ENCODE measurements at regions not wholly inside any gene's neighbourhood (a gene's known extent, or its start where the extent isn't known, plus 50 kb on each side); places are given as distances from the start of the nearest gene placed in this dataset.

GRCh38 chr5:125612181-125612721 lies 811.0 kb upstream of the GRAMD2B start:
- Histone ChIP-seq H3K27me3 (ENCODE audit: control insufficient read depth, insufficient read depth, low read length, poor library complexity, severe bottlenecking) (no peaks in the 10 kb centered on the region), H3K4me3 (ENCODE audit: insufficient read depth, low read depth, low read length) (no peak overlapping the region), H3K36me3 (ENCODE audit: control insufficient read depth, insufficient read depth, low read length) (no peaks in the 10 kb centered on the region), H3K27ac (ENCODE audit: insufficient read depth, low read depth, low read length, poor library complexity, severe bottlenecking) (no peak overlapping the region), H3K9me3 (ENCODE audit: control insufficient read depth, low read length) (no peaks in the 10 kb centered on the region), H3K4me1 (ENCODE audit: control insufficient read depth, insufficient read depth, low read length) (no peaks in the 10 kb centered on the region)
- WGBS, 2 experiments, result 90 to 91% methylated on average over 15 of the region's 15 CpGs

DNA sequence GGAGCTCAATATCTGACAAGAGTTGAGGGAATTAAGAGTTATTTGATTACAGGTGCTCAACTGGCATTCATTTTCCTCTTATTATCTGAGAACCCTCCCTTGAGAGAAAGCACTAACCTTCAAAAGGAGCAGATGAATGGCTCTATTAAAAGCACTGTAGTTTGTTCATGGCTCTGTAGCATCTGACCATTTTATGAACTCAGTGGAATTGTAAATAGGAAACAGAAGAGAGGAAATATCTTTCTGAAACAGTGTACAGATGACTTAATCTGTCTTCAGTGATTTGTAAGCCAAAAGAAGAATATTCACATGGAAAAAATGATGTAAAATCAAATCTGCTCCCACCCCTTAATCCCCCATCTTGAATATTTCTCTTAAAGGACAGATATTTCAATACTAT lies 810.4 kb upstream of the GRAMD2B start:
- Histone ChIP-seq H3K27ac (ENCODE audit: insufficient read depth, low read depth, low read length, poor library complexity, severe bottlenecking) (no peak overlapping the region), H3K4me1 (ENCODE audit: control insufficient read depth, insufficient read depth, low read length) (no peaks in the 10 kb centered on the region), H3K27me3 (ENCODE audit: control insufficient read depth, insufficient read depth, low read length, poor library complexity, severe bottlenecking) (no peaks in the 10 kb centered on the region), H3K36me3 (ENCODE audit: control insufficient read depth, insufficient read depth, low read length) (no peaks in the 10 kb centered on the region), H3K4me3 (ENCODE audit: insufficient read depth, low read depth, low read length) (no peak overlapping the region), H3K9me3 (ENCODE audit: control insufficient read depth, low read length) (no peaks in the 10 kb centered on the region)

- H3K4me3 ChIP-seq (ENCODE audit: insufficient read depth, low read depth, low read length), result no peak overlapping the region
- H3K9me3 ChIP-seq (ENCODE audit: control insufficient read depth, low read length), result no peaks in the 10 kb centered on the region
- H3K36me3 ChIP-seq (ENCODE audit: control insufficient read depth, insufficient read depth, low read length), result no peaks in the 10 kb centered on the region
- WGBS, 2 experiments, result no CpG with 5 or more reads among the region's 1 CpG
- H3K4me1 ChIP-seq (ENCODE audit: control insufficient read depth, insufficient read depth, low read length), result no peaks in the 10 kb centered on the region
- H3K27ac ChIP-seq (ENCODE audit: insufficient read depth, low read depth, low read length, poor library complexity, severe bottlenecking), result no peak overlapping the region
- no peaks in the 10 kb centered on the region for H3K27me3 ChIP-seq (ENCODE audit: control insufficient read depth, insufficient read depth, low read length, poor library complexity, severe bottlenecking)
These were observed 793.0 kb upstream of the GRAMD2B start for GRCh38 chr5:125630237-125630636.

DNA sequence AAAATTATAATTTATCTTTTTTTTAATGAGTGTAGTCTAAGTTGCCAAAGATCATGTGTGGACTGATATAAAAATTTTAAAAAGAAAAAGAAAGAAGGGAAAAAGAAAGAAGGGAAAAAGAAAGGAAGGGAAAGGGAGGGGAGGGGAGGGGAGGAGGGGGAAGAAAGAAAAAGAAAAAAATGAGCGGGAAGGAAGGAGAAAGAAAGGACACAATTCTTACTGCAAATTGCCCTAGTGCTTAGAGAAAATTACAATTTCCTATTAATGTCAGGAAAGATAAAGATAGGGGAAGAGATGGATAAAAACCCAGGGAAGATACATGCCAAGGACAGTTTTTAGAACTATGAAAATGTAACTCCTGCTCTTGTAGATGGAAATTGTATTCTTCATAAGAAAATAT lies 789.7 kb upstream of the GRAMD2B start:
- Histone ChIP-seq H3K4me3 (ENCODE audit: insufficient read depth, low read depth, low read length) (no peak overlapping the region), H3K4me1 (ENCODE audit: control insufficient read depth, insufficient read depth, low read length) (no peaks in the 10 kb centered on the region), H3K27ac (ENCODE audit: insufficient read depth, low read depth, low read length, poor library complexity, severe bottlenecking) (no peak overlapping the region), H3K36me3 (ENCODE audit: control insufficient read depth, insufficient read depth, low read length) (no peaks in the 10 kb centered on the region), H3K9me3 (ENCODE audit: control insufficient read depth, low read length) (no peaks in the 10 kb centered on the region), H3K27me3 (ENCODE audit: control insufficient read depth, insufficient read depth, low read length, poor library complexity, severe bottlenecking) (no peaks in the 10 kb centered on the region)
- 91 to 100% methylated on average over 1 of the region's 1 CpG for WGBS, 2 experiments

GRCh38 chr5:125634216-125634835 lies 788.9 kb upstream of the GRAMD2B start:
- no CpG with 5 or more reads among the region's 1 CpG for WGBS, 2 experiments
- no peaks in the 10 kb centered on the region for H3K36me3 ChIP-seq (ENCODE audit: control insufficient read depth, insufficient read depth, low read length)
- no peak overlapping the region for H3K4me3 ChIP-seq (ENCODE audit: insufficient read depth, low read depth, low read length)
- no peaks in the 10 kb centered on the region for H3K4me1 ChIP-seq (ENCODE audit: control insufficient read depth, insufficient read depth, low read length)
- no peaks in the 10 kb centered on the region for H3K27me3 ChIP-seq (ENCODE audit: control insufficient read depth, insufficient read depth, low read length, poor library complexity, severe bottlenecking)
- no peaks in the 10 kb centered on the region for H3K9me3 ChIP-seq (ENCODE audit: control insufficient read depth, low read length)
- no peak overlapping the region for H3K27ac ChIP-seq (ENCODE audit: insufficient read depth, low read depth, low read length, poor library complexity, severe bottlenecking)

DNA sequence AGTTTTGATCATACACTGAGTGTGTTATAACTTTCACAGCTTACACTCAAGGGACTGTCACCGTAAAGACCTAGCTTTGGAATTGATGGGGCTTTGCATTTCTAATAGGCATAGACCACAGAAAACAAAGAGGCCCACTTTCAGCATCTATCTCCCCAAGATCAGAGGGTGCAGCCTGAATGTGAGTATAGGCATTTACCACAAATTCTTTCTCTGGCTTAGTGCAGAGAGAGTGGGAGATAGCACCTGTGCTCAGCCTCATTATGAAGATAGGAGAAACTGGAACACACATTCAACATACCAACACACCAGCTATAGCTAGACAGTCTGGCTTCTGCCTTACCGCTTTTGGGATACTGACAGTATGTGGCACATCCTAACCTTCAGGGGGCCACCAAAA lies 783.4 kb upstream of the GRAMD2B start:
- no peak overlapping the region for H3K27ac ChIP-seq (ENCODE audit: insufficient read depth, low read depth, low read length, poor library complexity, severe bottlenecking)
- no peaks in the 10 kb centered on the region for H3K4me1 ChIP-seq (ENCODE audit: control insufficient read depth, insufficient read depth, low read length)
- H3K27me3 ChIP-seq (ENCODE audit: control insufficient read depth, insufficient read depth, low read length, poor library complexity, severe bottlenecking), result no peaks in the 10 kb centered on the region
- WGBS, 2 experiments, result 88 to 94% methylated on average over 2 of the region's 2 CpGs
- H3K9me3 ChIP-seq (ENCODE audit: control insufficient read depth, low read length), result no peaks in the 10 kb centered on the region
- no peak overlapping the region for H3K4me3 ChIP-seq (ENCODE audit: insufficient read depth, low read depth, low read length)
- no peaks in the 10 kb centered on the region for H3K36me3 ChIP-seq (ENCODE audit: control insufficient read depth, insufficient read depth, low read length)

DNA sequence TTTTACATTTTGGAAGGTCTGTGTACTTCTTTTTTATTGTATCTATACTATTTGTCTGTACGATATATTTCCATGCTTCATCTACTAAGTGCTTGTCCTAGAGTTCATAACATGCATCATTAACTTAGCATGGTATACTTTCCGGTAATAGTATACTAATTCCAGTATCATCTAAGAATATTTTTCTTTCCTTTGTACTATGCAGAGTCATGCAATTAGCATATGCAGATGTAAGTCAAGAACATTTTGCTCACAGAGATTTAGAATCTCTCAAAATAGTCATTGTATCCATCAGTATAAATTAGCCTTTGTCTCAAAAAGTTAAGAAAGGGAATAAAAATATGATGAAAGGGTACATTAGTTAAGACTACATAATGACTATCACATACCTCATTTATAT lies 770.4 kb upstream of the GRAMD2B start:
- Histone ChIP-seq H3K4me1 (ENCODE audit: control insufficient read depth, insufficient read depth, low read length) (peaks cover 13% of the 10 kb centered on the region), H3K4me3 (ENCODE audit: insufficient read depth, low read depth, low read length) (no peak overlapping the region), H3K27ac (ENCODE audit: insufficient read depth, low read depth, low read length, poor library complexity, severe bottlenecking) (no peak overlapping the region), H3K36me3 (ENCODE audit: control insufficient read depth, insufficient read depth, low read length) (no peaks in the 10 kb centered on the region), H3K27me3 (ENCODE audit: control insufficient read depth, insufficient read depth, low read length, poor library complexity, severe bottlenecking) (no peaks in the 10 kb centered on the region), H3K9me3 (ENCODE audit: control insufficient read depth, low read length) (no peaks in the 10 kb centered on the region)
- 95 to 100% methylated on average over 1 to 2 of the region's 2 CpGs for WGBS, 2 experiments

DNA sequence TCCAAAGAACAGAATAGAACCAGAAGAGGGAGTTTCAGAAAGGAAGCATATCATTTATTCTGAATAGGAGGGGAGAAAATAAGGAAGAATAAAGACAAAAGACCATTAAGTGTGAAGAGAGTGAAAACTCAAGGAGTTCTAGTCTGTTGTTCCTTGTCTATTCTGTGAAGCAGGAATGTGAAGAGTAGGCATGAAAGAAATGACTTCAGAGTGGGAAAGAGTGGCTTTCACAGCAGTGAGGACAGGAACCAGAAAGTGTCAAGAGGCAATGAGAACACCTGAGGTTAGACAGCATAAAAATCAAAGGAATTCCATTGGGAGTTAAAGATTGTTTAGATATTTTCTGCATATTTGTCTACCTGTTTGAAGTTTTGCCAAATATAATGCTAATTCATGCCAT lies 768.8 kb upstream of the GRAMD2B start:
- Histone ChIP-seq H3K36me3 (ENCODE audit: control insufficient read depth, insufficient read depth, low read length) (no peaks in the 10 kb centered on the region), H3K4me1 (ENCODE audit: control insufficient read depth, insufficient read depth, low read length) (peaks cover 23% of the 10 kb centered on the region), H3K27me3 (ENCODE audit: control insufficient read depth, insufficient read depth, low read length, poor library complexity, severe bottlenecking) (no peaks in the 10 kb centered on the region), H3K4me3 (ENCODE audit: insufficient read depth, low read depth, low read length) (no peak overlapping the region), H3K27ac (ENCODE audit: insufficient read depth, low read depth, low read length, poor library complexity, severe bottlenecking) (no peak overlapping the region), H3K9me3 (ENCODE audit: control insufficient read depth, low read length) (no peaks in the 10 kb centered on the region)

DNA sequence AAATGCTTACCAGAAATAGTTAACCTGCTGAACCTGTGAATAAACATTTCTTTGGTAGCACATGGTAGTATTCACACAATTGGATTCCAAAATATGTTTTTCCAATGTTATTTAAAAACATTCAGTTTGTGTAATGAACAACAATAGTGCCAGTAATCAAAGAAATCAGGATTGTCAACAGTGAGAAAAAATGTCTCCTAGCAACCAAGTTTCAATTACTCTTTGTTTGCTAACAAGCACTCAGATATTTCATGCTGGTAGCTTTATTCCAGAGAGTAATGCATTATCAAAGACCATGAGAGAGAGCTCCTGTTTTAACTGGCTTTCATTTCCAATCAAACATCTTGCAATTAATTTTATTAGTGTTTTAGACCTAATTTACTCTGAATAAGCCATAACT lies 768.1 kb upstream of the GRAMD2B start:
- no peak overlapping the region for H3K4me3 ChIP-seq (ENCODE audit: insufficient read depth, low read depth, low read length)

GRCh38 chr5:125657936-125658335 lies 765.3 kb upstream of the GRAMD2B start:
- H3K27ac ChIP-seq (ENCODE audit: insufficient read depth, low read depth, low read length, poor library complexity, severe bottlenecking), result no peak overlapping the region
- H3K27me3 ChIP-seq (ENCODE audit: control insufficient read depth, insufficient read depth, low read length, poor library complexity, severe bottlenecking), result no peaks in the 10 kb centered on the region
- H3K9me3 ChIP-seq (ENCODE audit: control insufficient read depth, low read length), result peaks cover 2% of the 10 kb centered on the region
- no peaks in the 10 kb centered on the region for H3K36me3 ChIP-seq (ENCODE audit: control insufficient read depth, insufficient read depth, low read length)
- H3K4me1 ChIP-seq (ENCODE audit: control insufficient read depth, insufficient read depth, low read length), result peaks cover 30% of the 10 kb centered on the region
- H3K4me3 ChIP-seq (ENCODE audit: insufficient read depth, low read depth, low read length), result no peak overlapping the region
- 87 to 97% methylated on average over 2 of the region's 2 CpGs for WGBS, 2 experiments

More for the DNA sequence above, 768.1 kb upstream of the GRAMD2B start:
- no peaks in the 10 kb centered on the region for H3K9me3 ChIP-seq (ENCODE audit: control insufficient read depth, low read length)
- H3K27ac ChIP-seq (ENCODE audit: insufficient read depth, low read depth, low read length, poor library complexity, severe bottlenecking), result no peak overlapping the region
- no peaks in the 10 kb centered on the region for H3K27me3 ChIP-seq (ENCODE audit: control insufficient read depth, insufficient read depth, low read length, poor library complexity, severe bottlenecking)
- H3K36me3 ChIP-seq (ENCODE audit: control insufficient read depth, insufficient read depth, low read length), result no peaks in the 10 kb centered on the region
- peaks cover 30% of the 10 kb centered on the region for H3K4me1 ChIP-seq (ENCODE audit: control insufficient read depth, insufficient read depth, low read length)

Data from ectodermal cell (in vitro differentiated cells).